Neutrophil (primary cell): ENCODE measurements at regions not wholly inside any gene's neighbourhood (a gene's known extent, or its start where the extent isn't known, plus 50 kb on each side); places are given as distances from the start of the nearest gene placed in this dataset.

Experiments
- H3K27ac ChIP-seq: fragments of 200-600 bp; sonication (generic); 2 replicates; pipeline ENCODE4 v1.5.1; 2016; ENCODE audit warnings: mild to moderate bottlenecking, moderate library complexity
- H3K27me3 ChIP-seq: fragments of 200-600 bp; sonication (generic); 2 replicates; pipeline ENCODE4 v1.6.0; 2016; ENCODE audit warnings: mild to moderate bottlenecking
- H3K36me3 ChIP-seq: fragments of 200-600 bp; sonication (generic); 2 replicates; pipeline ENCODE4 v1.5.1; 2017
- H3K4me1 ChIP-seq, 2 experiments: fragments of 200-600 bp in 1 of 2; sonication (generic) in 1 of 2; 1 replicate in 1 of 2; 2 replicates in 1 of 2; pipeline versions ENCODE4 v1.5.1 to v1.6.1; 2013 to 2016; ENCODE audit warnings: low read depth in 1 of 2, low read length in 1 of 2, mild to moderate bottlenecking in 1 of 2, moderate library complexity in 1 of 2; ENCODE audit not compliant: control insufficient read depth in 1 of 2, insufficient read depth in 1 of 2
- H3K4me3 ChIP-seq, 2 experiments: fragments of 200-600 bp in 1 of 2; sonication (generic) in 1 of 2; 1 replicate in 1 of 2; 2 replicates in 1 of 2; pipeline ENCODE4 v1.5.1; 2013 to 2016; ENCODE audit warnings: low read depth in 1 of 2, low read length in 1 of 2, mild to moderate bottlenecking in 1 of 2, moderate library complexity in 1 of 2
- H3K9me3 ChIP-seq: fragments of 200-600 bp; sonication (generic); 2 replicates; pipeline ENCODE4 v1.5.1; 2016
- TF ChIP-seq, protein P1 (sequence below): fragments of 200-600 bp; sonication (generic); IDR thresholded peaks from 2 replicates; pipeline ENCODE4 v1.5.1; 2016; ENCODE audit warnings: antibody characterized with exemption

DNA sequence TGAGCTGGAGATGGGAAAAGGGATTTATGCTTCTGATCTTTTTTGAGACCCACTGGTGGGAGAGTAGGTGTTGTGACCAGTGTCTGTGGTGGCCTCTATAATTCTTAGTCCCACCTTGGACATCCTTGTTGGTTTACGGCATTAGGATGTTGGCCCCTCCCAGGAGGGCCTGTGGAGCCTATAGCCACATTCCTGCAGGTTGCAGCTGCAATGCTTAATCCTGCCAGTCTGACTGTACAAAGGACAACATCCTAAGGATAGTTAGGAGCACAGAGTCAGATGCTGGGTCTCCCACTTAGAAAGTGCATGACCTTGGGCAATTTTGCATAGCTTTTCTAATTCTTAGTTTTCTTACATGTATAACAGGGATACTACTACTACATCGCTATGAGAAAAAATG lies 150.9 kb upstream of the SLC38A2 start:
- peaks cover 0 to 5% of the 10 kb centered on the region in 2 experiments for H3K4me1 ChIP-seq
- H3K4me3 ChIP-seq = no peak overlapping the region
- TF ChIP-seq, protein P1, sequence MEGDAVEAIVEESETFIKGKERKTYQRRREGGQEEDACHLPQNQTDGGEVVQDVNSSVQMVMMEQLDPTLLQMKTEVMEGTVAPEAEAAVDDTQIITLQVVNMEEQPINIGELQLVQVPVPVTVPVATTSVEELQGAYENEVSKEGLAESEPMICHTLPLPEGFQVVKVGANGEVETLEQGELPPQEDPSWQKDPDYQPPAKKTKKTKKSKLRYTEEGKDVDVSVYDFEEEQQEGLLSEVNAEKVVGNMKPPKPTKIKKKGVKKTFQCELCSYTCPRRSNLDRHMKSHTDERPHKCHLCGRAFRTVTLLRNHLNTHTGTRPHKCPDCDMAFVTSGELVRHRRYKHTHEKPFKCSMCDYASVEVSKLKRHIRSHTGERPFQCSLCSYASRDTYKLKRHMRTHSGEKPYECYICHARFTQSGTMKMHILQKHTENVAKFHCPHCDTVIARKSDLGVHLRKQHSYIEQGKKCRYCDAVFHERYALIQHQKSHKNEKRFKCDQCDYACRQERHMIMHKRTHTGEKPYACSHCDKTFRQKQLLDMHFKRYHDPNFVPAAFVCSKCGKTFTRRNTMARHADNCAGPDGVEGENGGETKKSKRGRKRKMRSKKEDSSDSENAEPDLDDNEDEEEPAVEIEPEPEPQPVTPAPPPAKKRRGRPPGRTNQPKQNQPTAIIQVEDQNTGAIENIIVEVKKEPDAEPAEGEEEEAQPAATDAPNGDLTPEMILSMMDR = no peak
- no peaks in the 10 kb centered on the region for H3K27me3 ChIP-seq
- no peak overlapping the region for H3K27ac ChIP-seq
- H3K9me3 ChIP-seq = no peaks in the 10 kb centered on the region
- no peaks in the 10 kb centered on the region for H3K36me3 ChIP-seq

DNA sequence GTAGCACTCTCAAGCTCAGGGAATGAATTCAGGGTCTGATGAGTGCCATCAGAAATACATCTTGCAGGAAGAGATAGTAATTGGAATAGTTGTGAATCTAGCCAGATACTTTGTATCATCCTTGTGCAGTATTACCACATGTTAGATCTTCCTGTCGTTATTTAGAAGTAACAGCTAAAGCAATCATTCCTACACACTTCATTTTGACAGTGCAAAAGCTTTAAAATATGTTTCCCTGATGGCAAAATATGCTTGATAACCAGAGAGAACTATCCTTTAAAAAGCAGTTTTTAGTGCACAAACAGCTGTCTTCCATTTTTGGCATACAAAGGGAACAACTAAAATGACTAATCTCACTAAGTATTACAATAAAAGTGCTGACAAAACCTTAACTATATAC lies 149.5 kb upstream of the SLC38A2 start:
- H3K4me1 ChIP-seq = peaks cover 0 to 5% of the 10 kb centered on the region in 2 experiments

DNA sequence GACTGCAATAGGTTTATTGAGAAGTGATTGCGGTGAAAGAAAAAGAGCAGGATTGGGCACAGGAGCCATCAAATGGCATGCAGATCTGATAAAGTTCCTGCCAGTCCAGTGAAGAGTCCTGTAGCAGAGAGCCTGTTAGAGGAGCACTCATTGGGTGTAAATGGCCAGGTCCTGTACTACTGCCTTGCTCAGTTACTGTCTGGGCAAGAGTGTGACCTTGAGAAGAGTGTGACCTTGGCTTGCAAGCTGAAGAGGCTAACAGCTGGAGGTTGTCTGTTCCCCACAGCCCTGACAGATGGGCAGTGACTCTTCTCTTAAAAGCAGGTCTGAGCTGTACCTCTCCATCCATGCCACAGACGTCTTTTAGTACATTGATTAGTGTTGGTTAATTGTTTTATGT lies 148.6 kb upstream of the SLC38A2 start:
- H3K27me3 ChIP-seq = no peaks in the 10 kb centered on the region
- TF ChIP-seq, protein P1 = no peak
- H3K4me1 ChIP-seq = peaks cover 0 to 5% of the 10 kb centered on the region in 2 experiments
- H3K27ac ChIP-seq = no peak overlapping the region
- H3K36me3 ChIP-seq = no peaks in the 10 kb centered on the region
- H3K9me3 ChIP-seq = no peaks in the 10 kb centered on the region
- no peak overlapping the region for H3K4me3 ChIP-seq

More for the DNA sequence above, 149.5 kb upstream of the SLC38A2 start:
- H3K27ac ChIP-seq = no peak overlapping the region
- H3K4me3 ChIP-seq = no peak overlapping the region
- TF ChIP-seq, protein P1 = no peak
- no peaks in the 10 kb centered on the region for H3K9me3 ChIP-seq
- H3K27me3 ChIP-seq = no peaks in the 10 kb centered on the region
- H3K36me3 ChIP-seq = no peaks in the 10 kb centered on the region

GRCh38 chr12:46519407-46519806 lies 146.8 kb upstream of the SLC38A2 start:
- H3K4me1 ChIP-seq = peaks cover 0 to 5% of the 10 kb centered on the region in 2 experiments
- no peaks in the 10 kb centered on the region for H3K27me3 ChIP-seq
- TF ChIP-seq, protein P1 = no peak
- no peak overlapping the region for H3K27ac ChIP-seq
- H3K36me3 ChIP-seq = no peaks in the 10 kb centered on the region
- no peaks in the 10 kb centered on the region for H3K9me3 ChIP-seq
- H3K4me3 ChIP-seq = no peak overlapping the region

DNA sequence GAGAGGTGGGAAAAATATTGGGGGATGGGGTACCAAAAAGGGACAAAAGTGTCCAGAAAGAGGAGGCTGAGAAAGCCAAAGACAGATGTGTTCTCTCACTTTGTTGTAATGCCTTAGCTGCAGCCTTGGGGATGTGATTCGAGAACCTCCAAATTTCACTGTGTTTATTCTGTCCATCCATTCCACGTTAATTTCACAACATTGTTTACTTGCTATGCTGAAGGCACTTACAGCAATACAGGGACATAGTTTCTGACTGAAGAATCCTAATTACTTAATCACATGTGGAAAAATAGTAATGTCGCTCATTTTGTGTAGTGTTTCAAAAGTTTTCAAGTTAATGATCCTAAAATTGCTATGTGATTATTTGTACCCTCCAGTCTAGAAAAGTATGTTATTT lies 146.2 kb upstream of the SLC38A2 start:
- Histone ChIP-seq H3K27me3 (no peaks in the 10 kb centered on the region), H3K36me3 (no peaks in the 10 kb centered on the region), H3K4me3 (no peak overlapping the region), H3K4me1 (peaks cover 0 to 4% of the 10 kb centered on the region in 2 experiments), H3K27ac (no peak overlapping the region), H3K9me3 (no peaks in the 10 kb centered on the region)
- TF ChIP-seq, protein P1 = no peak

- Histone ChIP-seq H3K27me3 (no peaks in the 10 kb centered on the region), H3K4me3 (no peak overlapping the region), H3K9me3 (no peaks in the 10 kb centered on the region), H3K27ac (no peak overlapping the region), H3K36me3 (no peaks in the 10 kb centered on the region), H3K4me1 (no peaks in the 10 kb centered on the region)
- TF ChIP-seq, protein P1 = no peak
Measured at GRCh38 chr12:46518169-46518568, 145.6 kb upstream of the SLC38A2 start.
